NT2/D1 (cell line): ENCODE measurements at regions not wholly inside any gene's neighbourhood (a gene's known extent, or its start where the extent isn't known, plus 50 kb on each side); places are given as distances from the start of the nearest gene placed in this dataset.

Source experiments
- YY1 ChIP-seq: IDR thresholded peaks from 2 replicates; pipeline ENCODE4 v1.6.1; 2011; ENCODE audit not compliant: insufficient read length, insufficient read depth
- ZNF274 ChIP-seq: IDR thresholded peaks from 2 replicates; pipeline ENCODE4 v1.6.1; 2011; ENCODE audit warnings: mild to moderate bottlenecking, low read depth, low read length

DNA sequence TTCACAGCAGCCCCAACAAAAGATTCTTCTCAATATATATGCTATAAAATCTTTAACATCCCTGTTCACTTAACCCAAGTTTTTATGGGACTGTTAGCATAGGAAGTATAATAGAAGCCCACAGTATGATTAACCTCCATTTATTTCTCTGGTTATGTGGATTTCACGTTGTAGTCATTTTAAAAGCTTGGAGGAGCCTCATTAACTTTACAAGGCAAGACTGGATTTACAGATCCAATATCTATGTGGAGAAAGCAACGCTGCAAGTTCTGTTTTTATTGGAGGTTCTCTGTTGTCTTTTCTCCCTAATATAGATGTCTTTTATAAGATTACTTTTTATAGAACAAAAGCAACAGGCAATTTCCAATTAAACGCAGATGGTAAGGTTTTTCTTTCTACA lies 114.9 kb upstream of the SYT4 start:
- no peak for TF ChIP-seq ZNF274
- no peak for TF ChIP-seq YY1
